AG04450 (cell line): ENCODE measurements at regions not wholly inside any gene's neighbourhood (a gene's known extent, or its start where the extent isn't known, plus 50 kb on each side); places are given as distances from the start of the nearest gene placed in this dataset.
"Not testable (repeated sequence)": the region's sequence is repeated elsewhere in the genome, so short reads cannot be mapped to it uniquely, and the experiment has no call there.

Source experiments
- CTCF ChIA-PET: fragments of 300-600, 350-600 bp; formaldehyde crosslinking; extraction: SDS; loops from one replicate; lab custom pipeline; 2022; ENCODE audit warnings: antibody characterized with exemption, inconsistent platforms; lab: Charles Lee
- POLR2A ChIA-PET: fragments of 350-600 bp; formaldehyde crosslinking; extraction: SDS; loops from one replicate; lab custom pipeline; 2021; ENCODE audit warnings: antibody characterized with exemption, inconsistent platforms; lab: Yijun Ruan, JAX
- DNase-seq: peaks from one replicate; pipeline ENCODE4 v3.0.0-alpha.2; 2011; ENCODE audit warnings: low read depth, low spot score
- H3K27ac ChIP-seq: one replicate; pipeline ENCODE4 v1.5.1; 2012; ENCODE audit warnings: low read depth, low read length, control low read depth
- H3K27me3 ChIP-seq: one replicate; pipeline ENCODE4 v1.6.0; 2012; ENCODE audit warnings: low read length; ENCODE audit not compliant: control insufficient read depth, insufficient read depth
- H3K4me3 ChIP-seq: 2 replicates; pipeline ENCODE4 v1.5.1; 2011; ENCODE audit warnings: mild to moderate bottlenecking, low read depth, low read length, control low read depth
- H3K9me3 ChIP-seq: 2 replicates; pipeline ENCODE4 v1.5.1; 2012; ENCODE audit warnings: low read length; ENCODE audit not compliant: control insufficient read depth, insufficient read depth
- TF ChIP-seq, protein P1 (sequence below): IDR thresholded peaks from 2 replicates; pipeline ENCODE4 v1.5.1; 2011; ENCODE audit warnings: low read depth, low read length, control low read depth, inconsistent platforms

DNA sequence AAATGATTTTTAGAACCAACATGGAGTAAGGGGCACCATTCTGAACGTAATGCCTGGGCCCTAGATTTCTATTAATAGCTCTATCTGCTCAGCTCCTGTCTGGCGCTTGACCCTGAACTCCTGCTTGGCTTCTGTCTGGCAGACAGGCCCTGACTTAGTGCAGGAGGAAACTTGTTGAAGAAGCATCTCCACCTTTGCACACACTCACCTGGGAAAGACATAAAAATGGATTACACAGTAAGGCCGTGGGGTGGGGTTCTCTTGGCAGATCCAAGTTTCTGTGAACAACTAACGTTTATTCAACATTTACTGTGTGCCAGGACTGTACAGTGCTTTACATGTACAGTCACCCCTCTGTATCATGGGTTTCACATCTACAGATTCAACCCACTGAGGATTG lies 62.1 kb upstream of the CNIH3 start:
- TF ChIP-seq, protein P1, sequence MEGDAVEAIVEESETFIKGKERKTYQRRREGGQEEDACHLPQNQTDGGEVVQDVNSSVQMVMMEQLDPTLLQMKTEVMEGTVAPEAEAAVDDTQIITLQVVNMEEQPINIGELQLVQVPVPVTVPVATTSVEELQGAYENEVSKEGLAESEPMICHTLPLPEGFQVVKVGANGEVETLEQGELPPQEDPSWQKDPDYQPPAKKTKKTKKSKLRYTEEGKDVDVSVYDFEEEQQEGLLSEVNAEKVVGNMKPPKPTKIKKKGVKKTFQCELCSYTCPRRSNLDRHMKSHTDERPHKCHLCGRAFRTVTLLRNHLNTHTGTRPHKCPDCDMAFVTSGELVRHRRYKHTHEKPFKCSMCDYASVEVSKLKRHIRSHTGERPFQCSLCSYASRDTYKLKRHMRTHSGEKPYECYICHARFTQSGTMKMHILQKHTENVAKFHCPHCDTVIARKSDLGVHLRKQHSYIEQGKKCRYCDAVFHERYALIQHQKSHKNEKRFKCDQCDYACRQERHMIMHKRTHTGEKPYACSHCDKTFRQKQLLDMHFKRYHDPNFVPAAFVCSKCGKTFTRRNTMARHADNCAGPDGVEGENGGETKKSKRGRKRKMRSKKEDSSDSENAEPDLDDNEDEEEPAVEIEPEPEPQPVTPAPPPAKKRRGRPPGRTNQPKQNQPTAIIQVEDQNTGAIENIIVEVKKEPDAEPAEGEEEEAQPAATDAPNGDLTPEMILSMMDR = no peak
- ChIA-PET CTCF (no interaction called here), POLR2A (no interaction called here)
- Histone ChIP-seq H3K27me3 (no peaks in the 10 kb centered on the region), H3K4me3 (no peak overlapping the region), H3K9me3 (no peaks in the 10 kb centered on the region), H3K27ac (no peak overlapping the region)
- no peak for DNase-seq

- H3K4me3 ChIP-seq = no peak overlapping the region
- no peaks in the 10 kb centered on the region for H3K9me3 ChIP-seq
- DNase-seq = no peak
- TF ChIP-seq, protein P1 = no peak
- H3K27ac ChIP-seq = no peak overlapping the region
- ChIA-PET CTCF (no interaction called here), POLR2A (no interaction called here)
- no peaks in the 10 kb centered on the region for H3K27me3 ChIP-seq
Observed at GRCh38 chr1:224554620-224555259, 61.4 kb upstream of the CNIH3 start.

- TF ChIP-seq, protein P1 = no peak
- ChIA-PET POLR2A (interaction anchor here (0.6 kb wide), 1 partner anchor 233 kb away, joined by 5 read pairs; no protein-coding TSS in a partner anchor), CTCF (no interaction called here)
- DNase-seq = no peak
- peaks cover 3% of the 10 kb centered on the region; the same call in 1 of the 2 replicates for H3K9me3 ChIP-seq
- H3K27ac ChIP-seq = no peak overlapping the region
- no peaks in the 10 kb centered on the region for H3K27me3 ChIP-seq
- no peak overlapping the region for H3K4me3 ChIP-seq
Observed at GRCh38 chr1:224558904-224559303, 57.2 kb upstream of the CNIH3 start.

GRCh38 chr1:224559981-224560728 lies 56.0 kb upstream of the CNIH3 start:
- H3K27ac ChIP-seq = no peak overlapping the region
- peaks cover 3% of the 10 kb centered on the region; the same call in 1 of the 2 replicates for H3K9me3 ChIP-seq
- CTCF ChIA-PET = interaction anchor here (1.2 kb wide), 1 partner anchor 46 kb away, joined by 4 read pairs; no protein-coding TSS in a partner anchor
- H3K4me3 ChIP-seq = no peak overlapping the region
- H3K27me3 ChIP-seq = no peaks in the 10 kb centered on the region
- TF ChIP-seq, protein P1 = no peak
- POLR2A ChIA-PET = no interaction called here
- no peak for DNase-seq

GRCh38 chr1:224562881-224563280 lies 53.2 kb upstream of the CNIH3 start:
- H3K4me3 ChIP-seq, DNase-seq, H3K27ac ChIP-seq, POLR2A ChIA-PET, H3K27me3 ChIP-seq, H3K9me3 ChIP-seq: not testable (repeated sequence)
- CTCF ChIA-PET = interaction anchor here (1.0 kb wide), 1 partner anchor 50 kb away, joined by 5 read pairs; no protein-coding TSS in a partner anchor
